ENCODE measurements at regions not wholly inside any gene's neighbourhood (a gene's known extent, or its start where the extent isn't known, plus 50 kb on each side); places are given as distances from the start of the nearest gene placed in this dataset.

- Histone ChIP-seq H3K27me3 (ENCODE audit: insufficient read depth, low read length) (no peaks in the 10 kb centered on the region), H3K9ac (ENCODE audit: low read length) (no peak overlapping the region), H3K79me2 (ENCODE audit: insufficient read depth, low read length) (no peaks in the 10 kb centered on the region), H3K36me3 (ENCODE audit: control insufficient read depth in 1 of 2, insufficient read depth in 2 of 2, low read length in 2 of 2) (no peaks in the 10 kb centered on the region), H3K4me3 (replicated peaks in 1 of 2; ENCODE audit: low read depth in 1 of 2, low read length in 2 of 2) (no peak overlapping the region), H3K27ac (ENCODE audit: low read depth, low read length) (no peak overlapping the region), H3K9me2 (ENCODE audit: insufficient read depth) (no peaks in the 10 kb centered on the region), H2AFZ (ENCODE audit: low read depth, low read length, poor library complexity, severe bottlenecking) (no peak overlapping the region), H3K9me3 (ENCODE audit: control insufficient read depth in 1 of 2, insufficient read depth in 1 of 2, low read depth in 1 of 2, low read length in 2 of 2) (no peaks in the 10 kb centered on the region), H3K4me1 (ENCODE audit: control insufficient read depth in 1 of 2, insufficient read depth in 2 of 2, low read length in 2 of 2) (no peaks in the 10 kb centered on the region), H3K4me2 (ENCODE audit: low read length) (no peak overlapping the region), H4K20me1 (ENCODE audit: insufficient read depth) (no peaks in the 10 kb centered on the region)
- CTCF ChIA-PET, result interaction anchor here (1.9 kb wide), 1 partner anchor 19 kb away, joined by 8 read pairs; no protein-coding TSS in a partner anchor
- ATAC-seq, result no peak
- POLR2A ChIA-PET, result no interaction called here
- no peak for DNase-seq (ENCODE audit: low read depth, low spot score)
- intact Hi-C loops (cut with micrococcal nuclease), result no loop called here
- TF ChIP-seq ZFX (IDR thresholded peaks at IDR 0.05) (no peak), CEBPB (IDR thresholded peaks at IDR 0.05; ENCODE audit: low read depth) (no peak)
- RAD21 ChIA-PET (ENCODE audit: low non-redundant PET in 1 of 2, low total read pairs in 2 of 2, uncharacterized antibody in 2 of 2, unreplicated experiment in 2 of 2), result no interaction called here
- no TSS peak for BruUV-seq (replicated peaks)
Observed at GRCh38 chr9:95755421-95755730, 120.1 kb upstream of the ERCC6L2 start.

GRCh38 chr9:95754533-95755420 is 120.7 kb upstream of the ERCC6L2 start:
- no TSS peak for BruUV-seq (replicated peaks)
- H2AFZ ChIP-seq (ENCODE audit: low read depth, low read length, poor library complexity, severe bottlenecking), result no peak overlapping the region
- POLR2A ChIA-PET, result no interaction called here
- H3K36me3 ChIP-seq (ENCODE audit: control insufficient read depth in 1 of 2, insufficient read depth in 2 of 2, low read length in 2 of 2), result no peaks in the 10 kb centered on the region
- H3K27me3 ChIP-seq (ENCODE audit: insufficient read depth, low read length), result no peaks in the 10 kb centered on the region
- RAD21 ChIA-PET (ENCODE audit: low non-redundant PET in 1 of 2, low total read pairs in 2 of 2, uncharacterized antibody in 2 of 2, unreplicated experiment in 2 of 2), result interaction anchor here in 1 of 2 experiments (0.6 kb wide), 1 partner anchor 153 kb away, joined by 3 read pairs; no protein-coding TSS in a partner anchor
- H3K9ac ChIP-seq (ENCODE audit: low read length), result no peak overlapping the region
- H4K20me1 ChIP-seq (ENCODE audit: insufficient read depth), result no peaks in the 10 kb centered on the region
- no peaks in the 10 kb centered on the region for H3K9me2 ChIP-seq (ENCODE audit: insufficient read depth)
- H3K4me1 ChIP-seq (ENCODE audit: control insufficient read depth in 1 of 2, insufficient read depth in 2 of 2, low read length in 2 of 2), result no peaks in the 10 kb centered on the region
- no peak overlapping the region for H3K4me2 ChIP-seq (ENCODE audit: low read length)
- ATAC-seq (no peak), DNase-seq (ENCODE audit: low read depth, low spot score) (no peak)
- intact Hi-C loops (cut with micrococcal nuclease), result no loop called here
- no peak overlapping the region for H3K27ac ChIP-seq (ENCODE audit: low read depth, low read length)
- no peaks in the 10 kb centered on the region for H3K9me3 ChIP-seq (ENCODE audit: control insufficient read depth in 1 of 2, insufficient read depth in 1 of 2, low read depth in 1 of 2, low read length in 2 of 2)
- CTCF ChIA-PET, result no interaction called here
- no peak overlapping the region for H3K4me3 ChIP-seq (replicated peaks in 1 of 2; ENCODE audit: low read depth in 1 of 2, low read length in 2 of 2)
- no peaks in the 10 kb centered on the region for H3K79me2 ChIP-seq (ENCODE audit: insufficient read depth, low read length)
- TF ChIP-seq CTCF (IDR thresholded peaks at IDR 0.05 in 2 of 3, conservative IDR thresholded peaks at IDR 0.05 in 1 of 3; ENCODE audit: borderline replicate concordance in 1 of 3, insufficient read depth in 1 of 3, low read depth in 2 of 3, low read length in 2 of 3), result no peak
- TF ChIP-seq ZBTB33 (IDR thresholded peaks at IDR 0.05; ENCODE audit: extremely low read depth, insufficient replicate concordance, low read length), result no peak
- no peak for TF ChIP-seq SRF (IDR thresholded peaks at IDR 0.05; ENCODE audit: low read depth)
- no peak for TF ChIP-seq TCF7L2 (IDR thresholded peaks at IDR 0.05; ENCODE audit: borderline replicate concordance, extremely low read depth, insufficient read depth, insufficient read length)
- TF ChIP-seq JUND (IDR thresholded peaks at IDR 0.05), result no peak
- no peak for TF ChIP-seq ZNF274 (IDR thresholded peaks at IDR 0.05; ENCODE audit: low read depth, low read length)
- no peak for TF ChIP-seq EZH2 (IDR thresholded peaks at IDR 0.05)
- no peak for TF ChIP-seq FOSL1 (IDR thresholded peaks at IDR 0.05; ENCODE audit: low read depth)
- TF ChIP-seq CEBPB (IDR thresholded peaks at IDR 0.05; ENCODE audit: low read depth), result no peak
- TF ChIP-seq SIN3A (IDR thresholded peaks at IDR 0.05; ENCODE audit: low read depth), result no peak
- no peak for TF ChIP-seq POLR2A (IDR thresholded peaks at IDR 0.05; ENCODE audit: borderline replicate concordance, extremely low read depth, insufficient read depth, insufficient read length)
